ENCODE measurements at regions not wholly inside any gene's neighbourhood (a gene's known extent, or its start where the extent isn't known, plus 50 kb on each side); places are given as distances from the start of the nearest gene placed in this dataset.

GRCh38 chr17:77763575-77763974, 194.9 kb upstream of the TNRC6C start:
- TF ChIP-seq, protein P1, sequence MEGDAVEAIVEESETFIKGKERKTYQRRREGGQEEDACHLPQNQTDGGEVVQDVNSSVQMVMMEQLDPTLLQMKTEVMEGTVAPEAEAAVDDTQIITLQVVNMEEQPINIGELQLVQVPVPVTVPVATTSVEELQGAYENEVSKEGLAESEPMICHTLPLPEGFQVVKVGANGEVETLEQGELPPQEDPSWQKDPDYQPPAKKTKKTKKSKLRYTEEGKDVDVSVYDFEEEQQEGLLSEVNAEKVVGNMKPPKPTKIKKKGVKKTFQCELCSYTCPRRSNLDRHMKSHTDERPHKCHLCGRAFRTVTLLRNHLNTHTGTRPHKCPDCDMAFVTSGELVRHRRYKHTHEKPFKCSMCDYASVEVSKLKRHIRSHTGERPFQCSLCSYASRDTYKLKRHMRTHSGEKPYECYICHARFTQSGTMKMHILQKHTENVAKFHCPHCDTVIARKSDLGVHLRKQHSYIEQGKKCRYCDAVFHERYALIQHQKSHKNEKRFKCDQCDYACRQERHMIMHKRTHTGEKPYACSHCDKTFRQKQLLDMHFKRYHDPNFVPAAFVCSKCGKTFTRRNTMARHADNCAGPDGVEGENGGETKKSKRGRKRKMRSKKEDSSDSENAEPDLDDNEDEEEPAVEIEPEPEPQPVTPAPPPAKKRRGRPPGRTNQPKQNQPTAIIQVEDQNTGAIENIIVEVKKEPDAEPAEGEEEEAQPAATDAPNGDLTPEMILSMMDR (IDR thresholded peaks at IDR 0.05) = no peak
- TF ChIP-seq POLR2AphosphoS5 (IDR thresholded peaks at IDR 0.05; ENCODE audit: insufficient read depth in 1 of 2, low read depth in 1 of 2) = no peak

All from vagina (tissue), 2 donors.